Putamen (tissue), 1 donor: ENCODE measurements at regions not wholly inside any gene's neighbourhood (a gene's known extent, or its start where the extent isn't known, plus 50 kb on each side); places are given as distances from the start of the nearest gene placed in this dataset.
"Not testable (repeated sequence)": the region's sequence is repeated elsewhere in the genome, so short reads cannot be mapped to it uniquely, and the experiment has no call there.

ENCODE experiments used
- DNase-seq: peaks from one replicate; pipeline ENCODE4 v3.0.0-alpha.2; 2016; ENCODE audit warnings: low spot score

GRCh38 chr5:6273749-6274148, 104.6 kb downstream of the MED10 start:
- DNase-seq: no peak

- DNase-seq: no peak
Measured at GRCh38 chr5:6273090-6273735, 105.1 kb downstream of the MED10 start.

- no peak for DNase-seq
Measured at GRCh38 chr5:6269925-6270324, 108.4 kb downstream of the MED10 start.

GRCh38 chr5:6266671-6267197, 111.6 kb downstream of the MED10 start:
- no peak for DNase-seq

- no peak for DNase-seq
Measured at GRCh38 chr5:6264394-6264793, 114.0 kb downstream of the MED10 start.

GRCh38 chr5:6262651-6263363, 115.5 kb downstream of the MED10 start:
- DNase-seq: no peak

- DNase-seq: no peak
Measured at GRCh38 chr5:6261668-6262067, 116.7 kb downstream of the MED10 start.

- DNase-seq: no peak
Measured at GRCh38 chr5:6261256-6261655, 117.1 kb downstream of the MED10 start.

GRCh38 chr5:6260846-6261245, 117.5 kb downstream of the MED10 start:
- no peak for DNase-seq

- DNase-seq: no peak
Measured at GRCh38 chr5:6256901-6257300, 121.4 kb downstream of the MED10 start.

- no peak for DNase-seq
Measured at GRCh38 chr5:6255956-6256355, 122.4 kb downstream of the MED10 start.

GRCh38 chr5:6253846-6254245, 124.5 kb downstream of the MED10 start:
- DNase-seq: no peak

GRCh38 chr5:6253281-6253680, 125.1 kb downstream of the MED10 start:
- DNase-seq: no peak

GRCh38 chr5:6252581-6252980, 125.8 kb downstream of the MED10 start:
- DNase-seq: no peak

GRCh38 chr5:6251565-6252102, 126.7 kb downstream of the MED10 start:
- no peak for DNase-seq

GRCh38 chr5:6250121-6250520, 128.2 kb downstream of the MED10 start:
- no peak for DNase-seq

GRCh38 chr5:6248132-6248531, 130.2 kb downstream of the MED10 start:
- DNase-seq: no peak

GRCh38 chr5:6246820-6247437, 131.4 kb downstream of the MED10 start:
- DNase-seq: no peak

- no peak for DNase-seq
Measured at GRCh38 chr5:6244339-6244714, 134.0 kb downstream of the MED10 start.

GRCh38 chr5:6243706-6244338, 134.5 kb downstream of the MED10 start:
- no peak for DNase-seq

GRCh38 chr5:6241056-6241455, 137.3 kb downstream of the MED10 start:
- DNase-seq: not testable (repeated sequence)

- DNase-seq: no peak
Measured at GRCh38 chr5:6236858-6237481, 141.4 kb downstream of the MED10 start.
